Omental fat pad (tissue), 3 donors: ENCODE measurements at regions not wholly inside any gene's neighbourhood (a gene's known extent, or its start where the extent isn't known, plus 50 kb on each side); places are given as distances from the start of the nearest gene placed in this dataset.

ENCODE experiments used
- ATAC-seq: fragments of 150-250 bp; one replicate; pipeline ENCODE4 v1.9.1; 2016; ENCODE audit warnings: mild to moderate bottlenecking, moderate library complexity; ENCODE audit not compliant: low FRiP score
- DNase-seq: peaks from one replicate; pipeline ENCODE4 v3.0.0-alpha.2; 2019; ENCODE audit warnings: low spot score
- TF ChIP-seq, protein P1 (sequence below), 3 donors: fragments of 450-650 bp; IDR thresholded peaks; one replicate each; pipeline ENCODE4 v1.5.1; 2016 to 2017; ENCODE audit warnings: antibody characterized with exemption in 3 of 3, mild to moderate bottlenecking in 3 of 3, moderate library complexity in 2 of 3

DNA sequence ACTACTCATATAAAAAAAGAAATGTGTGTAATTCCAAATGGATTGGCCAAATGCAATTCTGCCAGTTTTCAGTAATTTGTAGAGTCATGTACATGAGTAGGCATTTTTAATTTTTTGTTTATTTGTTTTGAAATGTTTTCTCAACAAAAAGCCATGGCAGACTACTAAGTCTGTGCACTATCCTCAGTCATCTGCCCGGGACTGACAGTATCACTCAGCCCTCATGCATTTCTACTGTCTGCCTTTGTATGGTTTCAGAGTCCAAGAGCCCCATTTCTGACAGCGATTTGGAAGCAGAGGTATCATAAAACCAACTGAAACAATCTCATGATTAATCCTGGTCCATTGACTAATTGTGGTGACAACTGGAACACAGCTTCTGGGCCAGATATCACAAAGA lies 109.9 kb upstream of the NYAP2 start:
- TF ChIP-seq, protein P1, sequence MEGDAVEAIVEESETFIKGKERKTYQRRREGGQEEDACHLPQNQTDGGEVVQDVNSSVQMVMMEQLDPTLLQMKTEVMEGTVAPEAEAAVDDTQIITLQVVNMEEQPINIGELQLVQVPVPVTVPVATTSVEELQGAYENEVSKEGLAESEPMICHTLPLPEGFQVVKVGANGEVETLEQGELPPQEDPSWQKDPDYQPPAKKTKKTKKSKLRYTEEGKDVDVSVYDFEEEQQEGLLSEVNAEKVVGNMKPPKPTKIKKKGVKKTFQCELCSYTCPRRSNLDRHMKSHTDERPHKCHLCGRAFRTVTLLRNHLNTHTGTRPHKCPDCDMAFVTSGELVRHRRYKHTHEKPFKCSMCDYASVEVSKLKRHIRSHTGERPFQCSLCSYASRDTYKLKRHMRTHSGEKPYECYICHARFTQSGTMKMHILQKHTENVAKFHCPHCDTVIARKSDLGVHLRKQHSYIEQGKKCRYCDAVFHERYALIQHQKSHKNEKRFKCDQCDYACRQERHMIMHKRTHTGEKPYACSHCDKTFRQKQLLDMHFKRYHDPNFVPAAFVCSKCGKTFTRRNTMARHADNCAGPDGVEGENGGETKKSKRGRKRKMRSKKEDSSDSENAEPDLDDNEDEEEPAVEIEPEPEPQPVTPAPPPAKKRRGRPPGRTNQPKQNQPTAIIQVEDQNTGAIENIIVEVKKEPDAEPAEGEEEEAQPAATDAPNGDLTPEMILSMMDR (IDR thresholded peaks at IDR 0.05) = no peak
- DNase-seq (no peak), ATAC-seq (no peak)

- no peak for DNase-seq
- ATAC-seq = no peak
- TF ChIP-seq, protein P1 (IDR thresholded peaks at IDR 0.05) = no peak
These were observed 110.5 kb upstream of the NYAP2 start for GRCh38 chr2:225288986-225289385.

- no peak for ATAC-seq
- TF ChIP-seq, protein P1 (IDR thresholded peaks at IDR 0.05) = no peak
- no peak for DNase-seq
These were observed 116.4 kb upstream of the NYAP2 start for GRCh38 chr2:225282858-225283710.

GRCh38 chr2:225276207-225276606 lies 123.3 kb upstream of the NYAP2 start:
- DNase-seq (no peak), ATAC-seq (no peak)
- TF ChIP-seq, protein P1 (IDR thresholded peaks at IDR 0.05) = no peak

- ATAC-seq (peak; percentile 45), DNase-seq (no peak)
- TF ChIP-seq, protein P1 (IDR thresholded peaks at IDR 0.05) = no peak
These were observed 124.1 kb upstream of the NYAP2 start for GRCh38 chr2:225275443-225275842.

DNA sequence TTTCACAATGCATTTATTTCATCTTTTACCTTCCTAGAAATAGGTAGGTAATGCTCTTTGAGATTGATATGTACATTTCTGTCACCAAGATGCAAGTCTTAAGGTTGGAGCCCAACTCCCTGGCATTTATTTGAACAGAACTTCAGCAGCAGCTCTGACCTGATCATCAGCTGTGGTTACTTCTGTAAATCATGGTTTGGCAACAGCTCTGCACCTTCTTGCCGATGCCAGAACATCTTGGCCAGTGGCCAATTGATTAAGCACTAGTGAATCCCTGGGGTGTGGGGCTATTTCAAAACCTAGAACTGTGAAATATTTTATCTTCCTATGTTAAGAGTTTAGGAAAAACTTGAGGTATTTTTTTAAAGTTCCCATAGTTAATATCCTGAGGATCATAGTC lies 124.8 kb upstream of the NYAP2 start:
- DNase-seq = no peak
- ATAC-seq = peak; percentile 73
- TF ChIP-seq, protein P1 (IDR thresholded peaks at IDR 0.05) = no peak

- TF ChIP-seq, protein P1 (IDR thresholded peaks at IDR 0.05) = no peak
- ATAC-seq (no peak), DNase-seq (no peak)
These were observed 127.3 kb upstream of the NYAP2 start for GRCh38 chr2:225272173-225272572.
